PC-3 (cell line): ENCODE measurements at regions not wholly inside any gene's neighbourhood (a gene's known extent, or its start where the extent isn't known, plus 50 kb on each side); places are given as distances from the start of the nearest gene placed in this dataset.

Experiments used
- ATAC-seq: fragments of 200-7000 bp; cut with Tn5 transposase; 2 replicates; pipeline ENCODE4 v1.9.1; 2020; ENCODE audit warnings: mild to moderate bottlenecking, moderate library complexity
- BruUV-seq: library from RNA; stranded (reverse); fragments of 400-500 nt; replicated peaks from 2 replicates; lab custom pipeline; 2021; lab: Mats Ljungman, UMichigan
- CTCF ChIA-PET: fragments of 300-600 bp; sonication (Branson Sonifier 250); formaldehyde crosslinking; loops from one replicate; lab custom pipeline; 2022; ENCODE audit warnings: antibody characterized with exemption; lab: Charles Lee
- POLR2A ChIA-PET: fragments of 300-600 bp; sonication (Branson Sonifier 250); formaldehyde crosslinking; loops from one replicate; lab custom pipeline; 2022; ENCODE audit warnings: antibody characterized with exemption; ENCODE audit not compliant: unreplicated experiment; lab: Charles Lee
- DNase-seq: peaks from one replicate; pipeline ENCODE4 v3.0.0-alpha.2; 2015
- H2AFZ ChIP-seq: fragments of 300-600 bp; sonication (generic); 2 replicates; pipeline ENCODE4 v1.6.0; 2016; ENCODE audit warnings: antibody characterized with exemption, low read length
- H3F3A ChIP-seq: fragments of 300-600 bp; sonication (generic); one replicate; pipeline ENCODE4 v1.6.0; 2017; ENCODE audit warnings: antibody characterized with exemption, low read length, control low read depth, mild to moderate bottlenecking; ENCODE audit not compliant: unreplicated experiment
- H3K27ac ChIP-seq: fragments of 300-600 bp; sonication (generic); 2 replicates; pipeline ENCODE4 v1.5.1; 2016; ENCODE audit warnings: mild to moderate bottlenecking, low read length
- H3K27me3 ChIP-seq: fragments of 300-600 bp; sonication (generic); 2 replicates; pipeline ENCODE4 v1.6.1; 2016; ENCODE audit warnings: low read length, mixed read lengths
- H3K36me3 ChIP-seq: fragments of 300-600 bp; sonication (generic); 2 replicates; pipeline ENCODE4 v1.6.1; 2016; ENCODE audit warnings: low read depth, mixed run types, low read length, mixed read lengths
- H3K4me1 ChIP-seq: fragments of 300-600 bp; sonication (generic); 2 replicates; pipeline ENCODE4 v1.5.1; 2016; ENCODE audit warnings: low read length; ENCODE audit not compliant: insufficient read depth
- H3K4me2 ChIP-seq: fragments of 300-600 bp; sonication (generic); 2 replicates; pipeline ENCODE4 v1.6.0; 2016; ENCODE audit warnings: low read length
- H3K4me3 ChIP-seq: fragments of 300-600 bp; sonication (generic); 2 replicates; pipeline ENCODE4 v1.5.1; 2016; ENCODE audit warnings: mild to moderate bottlenecking, low read length, mixed read lengths
- H3K79me2 ChIP-seq: fragments of 300-600 bp; sonication (generic); 2 replicates; pipeline ENCODE4 v1.6.1; 2017; ENCODE audit warnings: low read length, mixed read lengths
- H3K9ac ChIP-seq: fragments of 300-600 bp; sonication (generic); 2 replicates; pipeline ENCODE4 v1.6.0; 2016; ENCODE audit warnings: mild to moderate bottlenecking, low read length
- H3K9me2 ChIP-seq: fragments of 300-600 bp; sonication (generic); replicated peaks from 2 replicates; pipeline ENCODE4 v1.6.1; 2016; ENCODE audit warnings: mixed run types, low read length, mixed read lengths
- H3K9me3 ChIP-seq: fragments of 300-600 bp; sonication (generic); 2 replicates; pipeline ENCODE4 v1.6.1; 2016; ENCODE audit warnings: low read length, mixed read lengths
- H4K20me1 ChIP-seq: fragments of 300-600 bp; sonication (generic); 2 replicates; pipeline ENCODE4 v1.6.1; 2016; ENCODE audit warnings: low read length, mixed read lengths
- EZH2 ChIP-seq: fragments of 300-600 bp; sonication (generic); IDR thresholded peaks from one replicate; pipeline ENCODE4 v1.6.1; 2017; ENCODE audit warnings: antibody characterized with exemption, mild to moderate bottlenecking, low read length; ENCODE audit not compliant: unreplicated experiment
- EZH2phosphoT487 ChIP-seq: fragments of 300-600 bp; sonication (generic); IDR thresholded peaks from 2 replicates; pipeline ENCODE4 v1.6.1; 2018; ENCODE audit warnings: mild to moderate bottlenecking, antibody characterized with exemption, low read length, borderline replicate concordance
- intact Hi-C: fragments of 100-400 bp; cut with micrococcal nuclease; formaldehyde crosslinking; loops from 2 replicates; pipeline ENCODE4 v1.9.0; 2023
- TF ChIP-seq, protein P1 (sequence below): fragments of 300-600 bp; sonication (generic); conservative IDR thresholded peaks from 2 replicates; pipeline ENCODE4 v1.5.1; 2017; ENCODE audit warnings: antibody characterized with exemption, low read depth, mild to moderate bottlenecking, low read length

DNA sequence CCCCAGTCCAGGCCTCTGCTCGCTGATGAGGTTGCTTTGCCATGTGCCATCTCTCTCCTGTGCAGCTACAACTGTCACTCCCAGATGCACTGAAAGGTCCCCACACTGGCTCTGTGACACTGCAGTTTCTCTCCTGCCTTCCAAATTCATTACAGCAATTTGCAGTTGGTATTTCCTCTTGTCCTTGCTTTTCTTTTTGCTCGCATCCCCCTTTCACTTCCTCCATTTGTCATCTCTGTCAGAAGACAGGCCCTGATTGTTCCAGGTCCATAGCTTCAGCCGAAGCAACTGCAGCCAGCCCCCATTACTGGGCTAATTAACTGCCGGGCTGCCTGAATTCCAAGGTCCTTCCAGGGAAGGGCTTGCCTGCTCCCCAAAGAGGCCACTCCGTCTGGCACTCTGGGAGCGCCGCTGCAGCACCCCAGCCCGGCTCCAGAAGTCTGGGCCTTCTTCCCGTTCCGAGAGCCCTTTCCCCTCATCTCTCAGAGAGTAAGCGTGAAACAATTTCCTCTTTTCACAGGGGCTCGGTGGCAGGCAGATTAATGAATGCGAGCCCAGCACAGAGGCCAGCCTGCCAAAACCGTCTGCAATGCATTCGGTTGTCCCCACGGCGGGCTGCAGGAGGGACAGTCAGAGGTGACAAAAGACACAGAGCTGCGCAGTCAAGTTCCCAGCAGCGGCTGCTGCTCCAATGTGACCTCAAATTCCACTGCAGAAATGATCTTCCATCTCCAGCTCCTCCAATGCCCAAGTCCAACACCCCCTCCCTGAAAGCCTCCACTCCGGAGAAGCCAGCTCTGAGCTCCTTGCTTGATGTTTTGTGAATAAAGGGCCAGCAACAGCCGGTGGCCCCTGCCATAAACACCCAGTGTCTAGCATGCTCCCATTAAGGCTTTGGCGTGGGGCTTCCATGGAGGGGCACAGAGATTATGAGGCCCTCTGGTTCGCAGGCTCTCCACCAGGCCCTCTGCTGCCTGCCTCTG lies 279.4 kb upstream of the HABP2 start:
- H3K9ac ChIP-seq = no peak overlapping the region
- H3K4me3 ChIP-seq = no peak overlapping the region
- BruUV-seq = no TSS peak
- H4K20me1 ChIP-seq = no peaks in the 10 kb centered on the region
- H3K4me1 ChIP-seq = no peaks in the 10 kb centered on the region
- ChIA-PET POLR2A (no interaction called here), CTCF (no interaction called here)
- H2AFZ ChIP-seq = no peak overlapping the region
- no peaks in the 10 kb centered on the region for H3K36me3 ChIP-seq
- H3K79me2 ChIP-seq = no peaks in the 10 kb centered on the region
- no peak for DNase-seq
- H3K27ac ChIP-seq = no peak overlapping the region
- H3K9me3 ChIP-seq = no peaks in the 10 kb centered on the region
- no peak for ATAC-seq
- no peak overlapping the region for H3K4me2 ChIP-seq
- TF ChIP-seq, protein P1, sequence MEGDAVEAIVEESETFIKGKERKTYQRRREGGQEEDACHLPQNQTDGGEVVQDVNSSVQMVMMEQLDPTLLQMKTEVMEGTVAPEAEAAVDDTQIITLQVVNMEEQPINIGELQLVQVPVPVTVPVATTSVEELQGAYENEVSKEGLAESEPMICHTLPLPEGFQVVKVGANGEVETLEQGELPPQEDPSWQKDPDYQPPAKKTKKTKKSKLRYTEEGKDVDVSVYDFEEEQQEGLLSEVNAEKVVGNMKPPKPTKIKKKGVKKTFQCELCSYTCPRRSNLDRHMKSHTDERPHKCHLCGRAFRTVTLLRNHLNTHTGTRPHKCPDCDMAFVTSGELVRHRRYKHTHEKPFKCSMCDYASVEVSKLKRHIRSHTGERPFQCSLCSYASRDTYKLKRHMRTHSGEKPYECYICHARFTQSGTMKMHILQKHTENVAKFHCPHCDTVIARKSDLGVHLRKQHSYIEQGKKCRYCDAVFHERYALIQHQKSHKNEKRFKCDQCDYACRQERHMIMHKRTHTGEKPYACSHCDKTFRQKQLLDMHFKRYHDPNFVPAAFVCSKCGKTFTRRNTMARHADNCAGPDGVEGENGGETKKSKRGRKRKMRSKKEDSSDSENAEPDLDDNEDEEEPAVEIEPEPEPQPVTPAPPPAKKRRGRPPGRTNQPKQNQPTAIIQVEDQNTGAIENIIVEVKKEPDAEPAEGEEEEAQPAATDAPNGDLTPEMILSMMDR = no peak
- TF ChIP-seq EZH2 (no peak), EZH2phosphoT487 (no peak)
- H3F3A ChIP-seq = no peaks in the 10 kb centered on the region
- intact Hi-C loops = no loop called here
- H3K9me2 ChIP-seq = no peaks in the 10 kb centered on the region
- no peaks in the 10 kb centered on the region for H3K27me3 ChIP-seq

DNA sequence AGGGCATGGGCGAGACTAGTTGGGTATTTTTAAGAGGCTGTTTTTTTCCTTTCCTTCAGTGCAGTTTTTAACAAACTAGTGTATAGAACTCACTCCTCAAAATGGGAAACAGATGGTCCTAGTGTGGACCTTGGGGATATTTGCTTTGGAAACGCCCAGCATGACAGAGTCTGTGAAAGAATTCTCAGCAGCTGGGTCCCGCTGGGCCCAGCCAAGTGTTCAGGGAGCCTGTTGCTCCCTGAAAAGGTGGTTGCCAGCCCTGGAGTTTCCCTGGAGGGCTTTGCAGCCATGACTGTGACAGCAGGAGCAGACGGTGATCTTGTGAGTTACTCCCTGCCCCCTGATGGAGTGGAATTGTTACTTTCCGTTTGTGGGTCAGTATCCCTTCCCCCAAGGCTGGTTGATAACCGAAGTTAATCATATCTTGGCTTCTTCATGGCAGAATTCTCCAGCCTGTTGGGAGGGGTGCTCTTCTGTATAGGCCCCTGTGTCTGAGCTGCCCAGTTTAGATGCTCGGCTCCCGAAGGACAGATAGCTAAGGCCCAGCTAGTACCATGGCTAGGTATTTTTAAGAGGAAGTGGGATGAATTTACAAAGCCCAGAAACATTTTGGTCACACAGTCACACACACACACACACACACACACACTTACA lies 278.6 kb upstream of the HABP2 start:
- Histone ChIP-seq H3K36me3 (no peaks in the 10 kb centered on the region), H3F3A (no peaks in the 10 kb centered on the region), H3K9me3 (no peaks in the 10 kb centered on the region), H3K9ac (no peak overlapping the region), H3K27ac (no peak overlapping the region), H3K27me3 (no peaks in the 10 kb centered on the region), H3K4me1 (no peaks in the 10 kb centered on the region), H3K4me3 (no peak overlapping the region), H3K79me2 (no peaks in the 10 kb centered on the region), H2AFZ (no peak overlapping the region), H3K9me2 (no peaks in the 10 kb centered on the region), H3K4me2 (no peak overlapping the region), H4K20me1 (no peaks in the 10 kb centered on the region)
- no TSS peak for BruUV-seq
- POLR2A ChIA-PET = no interaction called here
- CTCF ChIA-PET = no interaction called here
- intact Hi-C loops = no loop called here
- TF ChIP-seq, protein P1 = no peak
- no peak for TF ChIP-seq EZH2phosphoT487
- TF ChIP-seq EZH2 = no peak
- no peak for DNase-seq
- ATAC-seq = no peak
